ENCODE measurements at regions not wholly inside any gene's neighbourhood (a gene's known extent, or its start where the extent isn't known, plus 50 kb on each side); places are given as distances from the start of the nearest gene placed in this dataset.
"Not testable (repeated sequence)": the region's sequence is repeated elsewhere in the genome, so short reads cannot be mapped to it uniquely, and the experiment has no call there.

- TF ChIP-seq ZFX (IDR thresholded peaks at IDR 0.05) (no peak), CTCF (conservative IDR thresholded peaks at IDR 0.05) (no peak)
- H3K27ac ChIP-seq, result no peak overlapping the region
Measured at GRCh38 chrX:144616317-144616716, 631.0 kb upstream of the SPANXN1 start.

GRCh38 chrX:144627947-144628346, 619.4 kb upstream of the SPANXN1 start:
- no peak overlapping the region for H3K27ac ChIP-seq
- TF ChIP-seq CTCF (conservative IDR thresholded peaks at IDR 0.05) (no peak), ZFX (IDR thresholded peaks at IDR 0.05) (no peak)

DNA sequence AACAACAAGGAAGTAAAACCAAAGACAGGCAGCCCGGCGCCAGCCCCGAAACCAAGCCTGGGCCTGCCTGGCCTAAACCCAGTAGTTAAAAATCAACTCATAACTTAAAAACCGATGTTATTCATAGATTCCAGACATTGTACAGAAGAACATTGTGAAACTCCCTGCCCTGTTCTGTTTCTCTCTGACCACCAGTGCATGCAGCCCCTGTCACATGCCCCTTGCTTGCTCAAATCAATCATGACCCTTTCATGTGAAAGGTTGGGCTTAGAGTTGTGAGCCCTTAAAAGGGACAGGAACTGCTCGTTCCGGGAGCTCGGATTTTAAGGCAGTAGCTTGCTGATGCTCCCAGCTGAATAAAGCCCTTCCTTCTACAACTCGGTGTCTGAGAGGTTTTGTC, 612.9 kb upstream of the SPANXN1 start:
- not testable (repeated sequence) for H3K27ac ChIP-seq

DNA sequence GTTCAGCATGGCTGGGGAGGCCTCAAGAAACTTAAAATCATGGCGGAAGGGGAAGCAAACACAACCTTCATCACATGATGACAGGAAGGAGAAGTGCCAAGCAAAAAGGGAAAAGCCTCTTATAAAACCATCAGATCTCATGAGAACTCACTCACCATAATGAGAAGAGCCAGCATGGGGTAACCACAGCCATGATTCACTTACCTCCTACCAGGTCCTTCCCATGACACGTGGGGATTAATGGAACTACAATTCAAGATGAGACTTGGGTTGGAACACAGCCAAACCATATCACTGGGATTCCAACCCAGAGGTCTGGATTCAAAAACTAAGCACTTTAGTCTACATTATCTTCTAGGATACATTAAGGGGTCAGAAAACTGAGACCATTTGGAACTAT, 609.6 kb upstream of the SPANXN1 start:
- H3K27ac ChIP-seq, result no peak overlapping the region
- no peak for TF ChIP-seq ZFX (IDR thresholded peaks at IDR 0.05)

GRCh38 chrX:144648788-144649187, 598.5 kb upstream of the SPANXN1 start:
- TF ChIP-seq ZFX (IDR thresholded peaks at IDR 0.05) (no peak), CTCF (conservative IDR thresholded peaks at IDR 0.05) (no peak; the same call in 1 of the 2 replicates)
- no peak overlapping the region for H3K27ac ChIP-seq

DNA sequence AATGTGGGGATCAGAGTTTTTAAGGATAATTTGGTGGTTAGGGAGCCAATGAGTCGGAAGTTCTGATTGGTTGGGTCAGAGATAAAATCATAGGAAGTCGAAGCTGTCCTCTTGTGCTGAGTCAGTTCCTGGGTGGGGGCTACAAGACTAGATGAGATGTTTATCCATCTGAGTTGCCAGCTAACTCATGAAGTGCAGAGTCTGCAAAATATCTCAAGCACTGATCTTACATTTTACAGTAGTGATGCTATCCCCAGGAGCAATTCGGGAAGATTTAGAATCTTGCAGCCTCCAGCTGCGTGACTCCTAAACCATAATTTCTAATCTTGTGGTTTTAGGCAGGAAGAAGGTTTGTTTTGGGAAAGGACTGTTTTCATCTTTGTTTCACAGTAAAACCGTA, 565.8 kb upstream of the SPANXN1 start:
- no peak overlapping the region for H3K27ac ChIP-seq
- no peak for TF ChIP-seq CTCF (conservative IDR thresholded peaks at IDR 0.05)
- no peak for TF ChIP-seq ZFX (IDR thresholded peaks at IDR 0.05)

- no peak for TF ChIP-seq ZFX (IDR thresholded peaks at IDR 0.05)
- TF ChIP-seq CTCF (conservative IDR thresholded peaks at IDR 0.05), result no peak
- no peak overlapping the region for H3K27ac ChIP-seq
Measured at GRCh38 chrX:144683247-144683646, 564.1 kb upstream of the SPANXN1 start.

- no peak for TF ChIP-seq ZFX (IDR thresholded peaks at IDR 0.05)
- TF ChIP-seq CTCF (conservative IDR thresholded peaks at IDR 0.05), result no peak
Measured at GRCh38 chrX:144709841-144710240, 537.5 kb upstream of the SPANXN1 start.

GRCh38 chrX:144715337-144715736, 532.0 kb upstream of the SPANXN1 start:
- H3K27ac ChIP-seq, result no peak overlapping the region
- TF ChIP-seq ZFX (IDR thresholded peaks at IDR 0.05) (no peak), CTCF (conservative IDR thresholded peaks at IDR 0.05) (no peak)

More at GRCh38 chrX:144709841-144710240, 537.5 kb upstream of the SPANXN1 start:
- no peak overlapping the region for H3K27ac ChIP-seq

All from C4-2B (cell line).